Immature natural killer cell (primary cell): ENCODE measurements at regions not wholly inside any gene's neighbourhood (a gene's known extent, or its start where the extent isn't known, plus 50 kb on each side); places are given as distances from the start of the nearest gene placed in this dataset.
"Not testable (repeated sequence)": the region's sequence is repeated elsewhere in the genome, so short reads cannot be mapped to it uniquely, and the experiment has no call there.

Experiments
- DNase-seq, 3 donors: peaks; one replicate each; pipeline ENCODE4 v3.0.0; 2022; ENCODE audit warnings: mixed read lengths in 1 of 3
- H3K27ac Mint-ChIP-seq, 6 donors: one replicate each; pipeline ENCODE4 v1.8.0; 2020; ENCODE audit warnings: mixed read lengths in 6 of 6, mild to moderate bottlenecking in 5 of 6, inconsistent platforms in 4 of 6, moderate library complexity in 3 of 6
- H3K27me3 Mint-ChIP-seq, 3 donors: one replicate each; pipeline ENCODE4 v1.8.0; 2020 to 2021; ENCODE audit warnings: low read depth in 3 of 3, mild to moderate bottlenecking in 3 of 3, mixed read lengths in 3 of 3, moderate library complexity in 3 of 3, inconsistent platforms in 1 of 3
- H3K36me3 Mint-ChIP-seq, 3 donors: one replicate each; pipeline ENCODE4 v1.8.0; 2020; ENCODE audit warnings: mixed read lengths in 3 of 3, inconsistent platforms in 2 of 3, mild to moderate bottlenecking in 2 of 3
- H3K4me1 Mint-ChIP-seq, 2 donors: one replicate each; pipeline ENCODE4 v1.8.0; 2020; ENCODE audit warnings: inconsistent platforms in 2 of 2, mild to moderate bottlenecking in 2 of 2, mixed read lengths in 2 of 2, moderate library complexity in 1 of 2
- H3K4me3 Mint-ChIP-seq, 5 donors: one replicate each; pipeline ENCODE4 v1.8.0; 2020; ENCODE audit warnings: mild to moderate bottlenecking in 5 of 5, mixed read lengths in 5 of 5, inconsistent platforms in 3 of 5, moderate library complexity in 3 of 5
- H3K9me3 Mint-ChIP-seq, 6 donors: one replicate each; pipeline ENCODE4 v1.8.0; 2020; ENCODE audit warnings: mild to moderate bottlenecking in 6 of 6, mixed read lengths in 6 of 6, inconsistent platforms in 4 of 6, moderate library complexity in 3 of 6

- H3K27me3 Mint-ChIP-seq, DNase-seq, H3K36me3 Mint-ChIP-seq, H3K4me3 Mint-ChIP-seq, H3K27ac Mint-ChIP-seq, H3K4me1 Mint-ChIP-seq: not testable (repeated sequence)
- peaks cover 12 to 54% (median 39%) of the 10 kb centered on the region in 6 donors for H3K9me3 Mint-ChIP-seq
Observed at GRCh38 chr11:49891910-49892671, 60.1 kb upstream of the OR4C13 start.

GRCh38 chr11:49893442-49893841, 58.7 kb upstream of the OR4C13 start:
- H3K4me1 Mint-ChIP-seq, H3K27me3 Mint-ChIP-seq, DNase-seq, H3K36me3 Mint-ChIP-seq, H3K4me3 Mint-ChIP-seq, H3K27ac Mint-ChIP-seq: not testable (repeated sequence)
- H3K9me3 Mint-ChIP-seq, result peaks cover 16 to 52% (median 39%) of the 10 kb centered on the region in 6 donors
